Right lobe of liver (tissue), 4 donors: ENCODE measurements at regions not wholly inside any gene's neighbourhood (a gene's known extent, or its start where the extent isn't known, plus 50 kb on each side); places are given as distances from the start of the nearest gene placed in this dataset.

Experiments
- POLR2A ChIP-seq: fragments of 450-650 bp; IDR thresholded peaks from one replicate; pipeline ENCODE4 v1.6.1; 2017; ENCODE audit warnings: antibody characterized with exemption, mild to moderate bottlenecking
- TF ChIP-seq, protein P1 (sequence below), 4 donors: fragments of 200-600 bp in 3 of 4; fragments of 450-650 bp in 1 of 4; IDR thresholded peaks; one replicate each; pipeline versions ENCODE4 v1.5.1 to v1.8.0; 2016 to 2022; ENCODE audit warnings: antibody characterized with exemption in 4 of 4, mild to moderate bottlenecking in 2 of 4
- donor health status: DM: no; HTN: no; CAD: no.
- donor health status: DM: no; HTN: no; CAD: no.
- donor health status: DM: no; HTN: yes; CAD: no.

DNA sequence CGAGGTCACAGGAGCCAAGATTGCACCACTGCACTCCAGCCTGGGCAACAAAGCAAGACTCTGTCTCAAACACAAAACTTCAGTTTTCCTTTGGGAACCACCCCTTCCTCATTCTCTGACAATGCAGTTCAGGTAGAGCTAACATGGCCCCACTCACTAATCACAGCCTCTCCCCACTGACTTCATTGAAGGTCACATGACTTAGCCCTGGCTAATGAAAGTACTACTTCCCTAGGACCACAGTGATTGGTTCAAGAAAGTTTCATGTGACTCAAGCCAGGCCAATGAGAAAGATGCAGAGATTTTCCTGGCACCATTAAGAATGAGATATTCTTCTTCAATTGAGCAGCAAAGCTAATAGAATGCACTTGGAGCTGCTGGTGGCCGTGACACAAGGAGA is 67.2 kb upstream of the GPBP1 start:
- TF ChIP-seq, protein P1, sequence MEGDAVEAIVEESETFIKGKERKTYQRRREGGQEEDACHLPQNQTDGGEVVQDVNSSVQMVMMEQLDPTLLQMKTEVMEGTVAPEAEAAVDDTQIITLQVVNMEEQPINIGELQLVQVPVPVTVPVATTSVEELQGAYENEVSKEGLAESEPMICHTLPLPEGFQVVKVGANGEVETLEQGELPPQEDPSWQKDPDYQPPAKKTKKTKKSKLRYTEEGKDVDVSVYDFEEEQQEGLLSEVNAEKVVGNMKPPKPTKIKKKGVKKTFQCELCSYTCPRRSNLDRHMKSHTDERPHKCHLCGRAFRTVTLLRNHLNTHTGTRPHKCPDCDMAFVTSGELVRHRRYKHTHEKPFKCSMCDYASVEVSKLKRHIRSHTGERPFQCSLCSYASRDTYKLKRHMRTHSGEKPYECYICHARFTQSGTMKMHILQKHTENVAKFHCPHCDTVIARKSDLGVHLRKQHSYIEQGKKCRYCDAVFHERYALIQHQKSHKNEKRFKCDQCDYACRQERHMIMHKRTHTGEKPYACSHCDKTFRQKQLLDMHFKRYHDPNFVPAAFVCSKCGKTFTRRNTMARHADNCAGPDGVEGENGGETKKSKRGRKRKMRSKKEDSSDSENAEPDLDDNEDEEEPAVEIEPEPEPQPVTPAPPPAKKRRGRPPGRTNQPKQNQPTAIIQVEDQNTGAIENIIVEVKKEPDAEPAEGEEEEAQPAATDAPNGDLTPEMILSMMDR (IDR thresholded peaks at IDR 0.05): no peak
- no peak for TF ChIP-seq POLR2A
